ENCODE measurements at regions not wholly inside any gene's neighbourhood (a gene's known extent, or its start where the extent isn't known, plus 50 kb on each side); places are given as distances from the start of the nearest gene placed in this dataset.

DNA sequence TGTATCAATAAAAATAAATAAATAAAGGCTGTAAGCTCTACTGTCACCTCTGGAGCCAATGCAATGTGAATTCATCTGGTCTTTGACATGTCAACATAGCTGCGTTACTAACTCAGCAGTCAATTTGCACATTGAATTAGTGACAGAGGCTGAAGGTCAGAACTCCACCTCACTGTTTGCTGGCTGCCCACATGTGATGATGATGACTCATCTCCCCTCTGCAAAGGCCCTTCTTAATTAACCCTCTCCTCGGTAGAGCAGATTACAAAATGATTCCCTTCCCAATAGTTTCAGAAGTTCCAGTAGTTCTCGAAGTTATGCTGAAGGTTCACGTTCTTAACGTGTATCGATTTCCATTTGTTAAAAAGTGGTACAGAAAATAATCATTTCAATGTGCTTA is 1626.0 kb upstream of the TENM3 start:
- no peaks in the 10 kb centered on the region for H3K9me3 ChIP-seq (ENCODE audit: low read length)
- in situ Hi-C loops (cut with HindIII; ENCODE audit: extremely low pct_ligation_motif_present, low pct_unique_long_range_greater_than_20kb): no loop called here
- DNase-seq (ENCODE audit: low spot score) (peak; percentile 61), FAIRE-seq (peak; percentile 47), ATAC-seq (peak; percentile 95)
- no peak overlapping the region for H3K27ac ChIP-seq (ENCODE audit: extremely low read length, insufficient read depth, low read length)
- no peaks in the 10 kb centered on the region for H3K79me2 ChIP-seq (ENCODE audit: insufficient read depth, low read length)
- H3K36me3 ChIP-seq (replicated peaks in 1 of 2; ENCODE audit: control insufficient read depth in 1 of 2, insufficient read depth in 2 of 2, low read length in 2 of 2): no peaks in the 10 kb centered on the region
- 0 out of 2 replicates have a peak, but pooled peaks cover 7% of the 10 kb centered on the region for H3K4me1 ChIP-seq (ENCODE audit: insufficient read depth, low read length)
- intact Hi-C loops (cut with micrococcal nuclease; ENCODE audit: unreplicated experiment): no loop called here
- H2AFZ ChIP-seq (ENCODE audit: low read length): no peak overlapping the region
- ChIA-PET CTCF (ENCODE audit: low intra/inter-chr PET ratio, low total read pairs) (no interaction called here), POLR2A (no interaction called here)
- no peak overlapping the region for H3K4me3 ChIP-seq (replicated peaks in 1 of 3; ENCODE audit: insufficient read depth in 1 of 3, low read depth in 2 of 3, low read length in 3 of 3)
- BruUV-seq (replicated peaks): no TSS peak
- no peak overlapping the region for H3K9ac ChIP-seq (ENCODE audit: insufficient read depth, low read depth, low read length)
- no peaks in the 10 kb centered on the region for H4K20me1 ChIP-seq (ENCODE audit: insufficient read depth, low read length)
- WGBS (ENCODE audit: low lambda C conversion rate): 40% methylated on average over 6 of the region's 6 CpGs
- H3K27me3 ChIP-seq (ENCODE audit: control insufficient read depth in 1 of 2, insufficient read depth in 2 of 2, low read length in 2 of 2): 0 out of 5 replicates have a peak, but pooled peaks cover 0 to 1% of the 10 kb centered on the region in 2 experiments
- H3K4me2 ChIP-seq (ENCODE audit: low read depth, low read length): no peak overlapping the region
- peak; percentile 58; the same call in 1 of the 2 replicates for TF ChIP-seq ZNF264 (CRISPR knock-in tag; IDR thresholded peaks at IDR 0.05)
- TF ChIP-seq SRF (IDR thresholded peaks at IDR 0.05; ENCODE audit: low read depth, low read length): no peak
- TF ChIP-seq, protein P1, sequence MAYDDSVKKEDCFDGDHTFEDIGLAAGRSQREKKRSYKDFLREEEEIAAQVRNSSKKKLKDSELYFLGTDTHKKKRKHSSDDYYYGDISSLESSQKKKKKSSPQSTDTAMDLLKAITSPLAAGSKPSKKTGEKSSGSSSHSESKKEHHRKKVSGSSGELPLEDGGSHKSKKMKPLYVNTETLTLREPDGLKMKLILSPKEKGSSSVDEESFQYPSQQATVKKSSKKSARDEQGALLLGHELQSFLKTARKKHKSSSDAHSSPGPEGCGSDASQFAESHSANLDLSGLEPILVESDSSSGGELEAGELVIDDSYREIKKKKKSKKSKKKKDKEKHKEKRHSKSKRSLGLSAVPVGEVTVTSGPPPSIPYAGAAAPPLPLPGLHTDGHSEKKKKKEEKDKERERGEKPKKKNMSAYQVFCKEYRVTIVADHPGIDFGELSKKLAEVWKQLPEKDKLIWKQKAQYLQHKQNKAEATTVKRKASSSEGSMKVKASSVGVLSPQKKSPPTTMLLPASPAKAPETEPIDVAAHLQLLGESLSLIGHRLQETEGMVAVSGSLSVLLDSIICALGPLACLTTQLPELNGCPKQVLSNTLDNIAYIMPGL (CRISPR knock-in tag; IDR thresholded peaks at IDR 0.05; ENCODE audit: borderline replicate concordance in 1 of 2, low read depth in 1 of 2): no peak
- TF ChIP-seq JUNB (CRISPR knock-in tag; IDR thresholded peaks at IDR 0.05; ENCODE audit: borderline replicate concordance): peak; percentile 65; the same call in 1 of the 2 replicates
- TF ChIP-seq, protein P2, sequence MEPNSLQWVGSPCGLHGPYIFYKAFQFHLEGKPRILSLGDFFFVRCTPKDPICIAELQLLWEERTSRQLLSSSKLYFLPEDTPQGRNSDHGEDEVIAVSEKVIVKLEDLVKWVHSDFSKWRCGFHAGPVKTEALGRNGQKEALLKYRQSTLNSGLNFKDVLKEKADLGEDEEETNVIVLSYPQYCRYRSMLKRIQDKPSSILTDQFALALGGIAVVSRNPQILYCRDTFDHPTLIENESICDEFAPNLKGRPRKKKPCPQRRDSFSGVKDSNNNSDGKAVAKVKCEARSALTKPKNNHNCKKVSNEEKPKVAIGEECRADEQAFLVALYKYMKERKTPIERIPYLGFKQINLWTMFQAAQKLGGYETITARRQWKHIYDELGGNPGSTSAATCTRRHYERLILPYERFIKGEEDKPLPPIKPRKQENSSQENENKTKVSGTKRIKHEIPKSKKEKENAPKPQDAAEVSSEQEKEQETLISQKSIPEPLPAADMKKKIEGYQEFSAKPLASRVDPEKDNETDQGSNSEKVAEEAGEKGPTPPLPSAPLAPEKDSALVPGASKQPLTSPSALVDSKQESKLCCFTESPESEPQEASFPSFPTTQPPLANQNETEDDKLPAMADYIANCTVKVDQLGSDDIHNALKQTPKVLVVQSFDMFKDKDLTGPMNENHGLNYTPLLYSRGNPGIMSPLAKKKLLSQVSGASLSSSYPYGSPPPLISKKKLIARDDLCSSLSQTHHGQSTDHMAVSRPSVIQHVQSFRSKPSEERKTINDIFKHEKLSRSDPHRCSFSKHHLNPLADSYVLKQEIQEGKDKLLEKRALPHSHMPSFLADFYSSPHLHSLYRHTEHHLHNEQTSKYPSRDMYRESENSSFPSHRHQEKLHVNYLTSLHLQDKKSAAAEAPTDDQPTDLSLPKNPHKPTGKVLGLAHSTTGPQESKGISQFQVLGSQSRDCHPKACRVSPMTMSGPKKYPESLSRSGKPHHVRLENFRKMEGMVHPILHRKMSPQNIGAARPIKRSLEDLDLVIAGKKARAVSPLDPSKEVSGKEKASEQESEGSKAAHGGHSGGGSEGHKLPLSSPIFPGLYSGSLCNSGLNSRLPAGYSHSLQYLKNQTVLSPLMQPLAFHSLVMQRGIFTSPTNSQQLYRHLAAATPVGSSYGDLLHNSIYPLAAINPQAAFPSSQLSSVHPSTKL (CRISPR knock-in tag; IDR thresholded peaks at IDR 0.05): peak; percentile 25; the same call in 1 of the 2 replicates
- TF ChIP-seq ZNF629 (CRISPR knock-in tag; conservative IDR thresholded peaks at IDR 0.05): no peak
- no peak for TF ChIP-seq DNMT3B (CRISPR knock-in tag; conservative IDR thresholded peaks at IDR 0.05)
- no peak for TF ChIP-seq AKAP8 (CRISPR knock-in tag; IDR thresholded peaks at IDR 0.05)
- no peak for TF ChIP-seq SKI (IDR thresholded peaks at IDR 0.05; ENCODE audit: partially characterized antibody)
- no peak for TF ChIP-seq ZFP36L2 (CRISPR knock-in tag; IDR thresholded peaks at IDR 0.05)
- TF ChIP-seq, protein P3, sequence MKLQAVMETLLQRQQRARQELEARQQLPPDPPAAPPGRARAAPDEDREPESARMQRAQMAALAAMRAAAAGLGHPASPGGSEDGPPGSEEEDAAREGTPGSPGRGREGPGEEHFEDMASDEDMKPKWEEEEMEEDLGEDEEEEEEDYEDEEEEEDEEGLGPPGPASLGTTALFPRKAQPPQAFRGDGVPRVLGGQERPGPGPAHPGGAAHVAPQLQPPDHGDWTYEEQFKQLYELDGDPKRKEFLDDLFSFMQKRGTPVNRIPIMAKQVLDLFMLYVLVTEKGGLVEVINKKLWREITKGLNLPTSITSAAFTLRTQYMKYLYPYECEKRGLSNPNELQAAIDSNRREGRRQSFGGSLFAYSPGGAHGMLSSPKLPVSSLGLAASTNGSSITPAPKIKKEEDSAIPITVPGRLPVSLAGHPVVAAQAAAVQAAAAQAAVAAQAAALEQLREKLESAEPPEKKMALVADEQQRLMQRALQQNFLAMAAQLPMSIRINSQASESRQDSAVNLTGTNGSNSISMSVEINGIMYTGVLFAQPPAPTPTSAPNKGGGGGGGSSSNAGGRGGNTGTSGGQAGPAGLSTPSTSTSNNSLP (IDR thresholded peaks at IDR 0.05; ENCODE audit: low read depth, low read length): 0 out of 2 replicates have a peak, but pooled peaks have one; percentile 36
- TF ChIP-seq SP2 (CRISPR knock-in tag; IDR thresholded peaks at IDR 0.05): no peak
- TF ChIP-seq ZNF329 (CRISPR knock-in tag; IDR thresholded peaks at IDR 0.05; ENCODE audit: low read depth): no peak
- no peak for TF ChIP-seq ZNF660 (CRISPR knock-in tag; IDR thresholded peaks at IDR 0.05; ENCODE audit: borderline replicate concordance, low read depth)
- TF ChIP-seq JUND (CRISPR knock-in tag; IDR thresholded peaks at IDR 0.05): peak; percentile 86
- no peak for TF ChIP-seq ZNF382 (CRISPR knock-in tag; IDR thresholded peaks at IDR 0.05; ENCODE audit: borderline replicate concordance)
- peak; percentile 70 for TF ChIP-seq CREB1 (IDR thresholded peaks at IDR 0.05)
- TF ChIP-seq CREB1 (CRISPR knock-in tag; IDR thresholded peaks at IDR 0.05): no peak
- TF ChIP-seq PCBP2 (optimal IDR thresholded peaks at IDR 0.05; ENCODE audit: low read depth, low read length, poor library complexity, severe bottlenecking): no peak
- TF ChIP-seq ZNF747 (CRISPR knock-in tag; IDR thresholded peaks at IDR 0.05; ENCODE audit: borderline replicate concordance): no peak

Measured in HepG2 (cell line).